Immature natural killer cell (primary cell): ENCODE measurements at regions not wholly inside any gene's neighbourhood (a gene's known extent, or its start where the extent isn't known, plus 50 kb on each side); places are given as distances from the start of the nearest gene placed in this dataset.
A peak's percentile ranks its signal among the peaks of the same experiment; 100 is the strongest.

ENCODE experiments used
- DNase-seq, 3 donors: peaks; one replicate each; pipeline ENCODE4 v3.0.0; 2022; ENCODE audit warnings: mixed read lengths in 1 of 3
- H3K27ac Mint-ChIP-seq, 6 donors: one replicate each; pipeline ENCODE4 v1.8.0; 2020; ENCODE audit warnings: mixed read lengths in 6 of 6, mild to moderate bottlenecking in 5 of 6, inconsistent platforms in 4 of 6, moderate library complexity in 3 of 6
- H3K27me3 Mint-ChIP-seq, 3 donors: one replicate each; pipeline ENCODE4 v1.8.0; 2020 to 2021; ENCODE audit warnings: low read depth in 3 of 3, mild to moderate bottlenecking in 3 of 3, mixed read lengths in 3 of 3, moderate library complexity in 3 of 3, inconsistent platforms in 1 of 3
- H3K36me3 Mint-ChIP-seq, 3 donors: one replicate each; pipeline ENCODE4 v1.8.0; 2020; ENCODE audit warnings: mixed read lengths in 3 of 3, inconsistent platforms in 2 of 3, mild to moderate bottlenecking in 2 of 3
- H3K4me1 Mint-ChIP-seq, 2 donors: one replicate each; pipeline ENCODE4 v1.8.0; 2020; ENCODE audit warnings: inconsistent platforms in 2 of 2, mild to moderate bottlenecking in 2 of 2, mixed read lengths in 2 of 2, moderate library complexity in 1 of 2
- H3K4me3 Mint-ChIP-seq, 5 donors: one replicate each; pipeline ENCODE4 v1.8.0; 2020; ENCODE audit warnings: mild to moderate bottlenecking in 5 of 5, mixed read lengths in 5 of 5, inconsistent platforms in 3 of 5, moderate library complexity in 3 of 5
- H3K9me3 Mint-ChIP-seq, 6 donors: one replicate each; pipeline ENCODE4 v1.8.0; 2020; ENCODE audit warnings: mild to moderate bottlenecking in 6 of 6, mixed read lengths in 6 of 6, inconsistent platforms in 4 of 6, moderate library complexity in 3 of 6

DNA sequence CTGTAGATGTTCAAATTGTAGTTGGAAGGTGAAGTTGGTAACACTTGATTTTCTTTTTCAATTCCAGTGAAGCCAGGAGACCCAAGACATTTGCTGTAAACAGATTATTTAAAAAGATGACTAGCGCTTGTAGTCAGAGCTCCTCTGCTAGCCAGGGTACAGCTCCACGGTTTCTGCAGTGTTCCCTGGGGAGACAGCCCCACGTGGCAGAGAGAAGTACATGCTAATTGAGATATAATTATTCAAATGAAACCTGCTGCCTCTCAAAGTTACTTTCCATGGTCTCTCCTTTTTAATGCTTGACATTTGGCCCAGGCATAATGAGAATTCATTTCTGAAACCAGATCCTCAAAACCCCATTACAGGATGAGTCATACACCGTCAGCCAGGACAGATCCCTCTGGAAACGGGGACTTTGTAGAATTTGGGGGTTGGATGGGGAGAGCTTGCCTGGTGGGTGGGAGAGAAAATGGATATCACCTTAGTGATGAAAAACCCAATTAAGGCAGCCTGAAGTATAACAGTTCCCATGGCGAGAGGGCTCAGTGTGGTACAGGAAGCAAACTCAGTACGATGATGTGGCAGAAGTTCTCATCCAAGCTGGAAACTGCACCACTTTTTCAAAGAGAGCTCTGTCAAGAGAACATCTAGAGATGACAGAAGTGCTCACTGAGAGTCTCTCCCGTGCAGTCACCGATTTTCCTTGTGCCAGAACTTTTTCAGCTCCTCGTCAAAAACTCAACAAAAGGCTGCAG, 637.7 kb upstream of the TMEM132C start:
- Mint-ChIP-seq H3K27ac (no peak overlapping the region), H3K4me1 (no peaks in the 10 kb centered on the region), H3K36me3 (no peaks in the 10 kb centered on the region), H3K27me3 (peaks cover 0 to 6% (median 3%) of the 10 kb centered on the region in 3 donors), H3K9me3 (peaks cover 0 to 5% (median 1%) of the 10 kb centered on the region in 6 donors), H3K4me3 (no peak overlapping the region)
- no peak for DNase-seq

- H3K36me3 Mint-ChIP-seq, result no peaks in the 10 kb centered on the region
- H3K9me3 Mint-ChIP-seq, result peaks cover 0 to 3% (median under 1%) of the 10 kb centered on the region in 6 donors
- DNase-seq, result no peak
- H3K27me3 Mint-ChIP-seq, result peaks cover 0 to 2% (median 0%) of the 10 kb centered on the region in 3 donors
- H3K27ac Mint-ChIP-seq, result no peak overlapping the region
- H3K4me1 Mint-ChIP-seq, result no peaks in the 10 kb centered on the region
- no peak overlapping the region for H3K4me3 Mint-ChIP-seq
Measured at GRCh38 chr12:127632461-127632860, 634.5 kb upstream of the TMEM132C start.

DNA sequence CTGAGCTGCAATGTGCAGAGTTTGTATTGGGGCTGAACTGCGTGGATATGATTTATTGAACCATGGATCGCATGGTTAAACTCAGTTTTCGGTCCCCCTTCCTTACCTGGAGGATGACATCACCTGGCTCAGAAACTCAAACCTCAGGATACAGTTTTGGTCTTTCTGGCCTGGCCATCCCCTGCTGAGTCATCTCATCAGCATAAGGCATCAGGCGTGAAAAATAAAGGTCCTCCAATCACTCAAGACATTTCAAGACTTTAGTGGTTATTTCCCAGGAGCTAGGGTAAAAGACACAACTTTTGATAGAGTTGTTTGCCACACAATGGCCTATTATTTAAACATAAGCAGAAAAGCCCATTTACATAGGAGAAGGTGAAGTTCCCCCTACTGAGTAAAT, 631.1 kb upstream of the TMEM132C start:
- H3K9me3 Mint-ChIP-seq, result peaks cover 0 to 7% (median 4%) of the 10 kb centered on the region in 6 donors
- H3K27me3 Mint-ChIP-seq, result peaks cover 0 to 2% (median 0%) of the 10 kb centered on the region in 3 donors
- no peaks in the 10 kb centered on the region for H3K4me1 Mint-ChIP-seq
- H3K4me3 Mint-ChIP-seq, result no peak overlapping the region
- no peaks in the 10 kb centered on the region for H3K36me3 Mint-ChIP-seq
- no peak overlapping the region for H3K27ac Mint-ChIP-seq
- no peak for DNase-seq

- no peak overlapping the region for H3K27ac Mint-ChIP-seq
- no peak overlapping the region for H3K4me3 Mint-ChIP-seq
- H3K36me3 Mint-ChIP-seq, result no peaks in the 10 kb centered on the region
- no peak for DNase-seq
- H3K27me3 Mint-ChIP-seq, result peaks cover 0 to 2% (median 0%) of the 10 kb centered on the region in 3 donors
- no peaks in the 10 kb centered on the region for H3K4me1 Mint-ChIP-seq
- H3K9me3 Mint-ChIP-seq, result peaks cover 0 to 7% (median 3%) of the 10 kb centered on the region in 6 donors
Measured at GRCh38 chr12:127636882-127637281, 630.1 kb upstream of the TMEM132C start.

DNA sequence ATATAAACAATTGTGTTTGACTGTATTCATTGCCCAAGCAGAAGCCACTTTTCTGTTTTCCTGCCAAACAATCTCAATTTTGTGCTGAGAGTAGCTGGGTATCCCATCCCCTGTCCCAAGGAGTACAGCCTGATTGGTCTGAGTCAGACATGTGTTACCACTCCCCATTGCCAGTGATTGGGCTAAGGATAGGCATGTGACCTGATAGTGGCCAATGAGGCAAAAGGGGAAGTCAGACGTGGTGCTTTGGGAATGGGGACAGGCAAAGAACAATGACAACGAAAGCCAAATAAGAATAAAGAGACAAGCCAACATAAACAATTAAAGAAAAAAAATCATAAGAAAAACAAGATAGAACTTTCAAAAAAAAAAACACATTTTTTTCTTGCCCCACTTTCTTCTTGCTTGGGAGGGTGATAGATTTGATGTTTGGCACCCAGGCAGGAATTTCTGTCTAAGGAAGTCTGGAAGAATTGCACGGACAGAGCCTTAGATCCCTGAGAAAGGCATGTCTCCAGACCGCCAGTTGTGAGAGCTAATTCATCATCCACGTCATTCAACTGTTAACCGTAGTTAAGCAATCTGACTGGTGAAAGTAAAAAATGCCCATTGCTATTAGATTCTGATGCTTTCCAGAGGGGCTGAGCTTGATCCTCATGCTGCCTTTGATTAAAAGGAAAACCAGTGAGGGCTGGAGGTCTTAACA, 626.6 kb upstream of the TMEM132C start:
- Mint-ChIP-seq H3K36me3 (no peaks in the 10 kb centered on the region), H3K27ac (peak overlapping the region in 1 of 6 donors; percentile 29)

DNA sequence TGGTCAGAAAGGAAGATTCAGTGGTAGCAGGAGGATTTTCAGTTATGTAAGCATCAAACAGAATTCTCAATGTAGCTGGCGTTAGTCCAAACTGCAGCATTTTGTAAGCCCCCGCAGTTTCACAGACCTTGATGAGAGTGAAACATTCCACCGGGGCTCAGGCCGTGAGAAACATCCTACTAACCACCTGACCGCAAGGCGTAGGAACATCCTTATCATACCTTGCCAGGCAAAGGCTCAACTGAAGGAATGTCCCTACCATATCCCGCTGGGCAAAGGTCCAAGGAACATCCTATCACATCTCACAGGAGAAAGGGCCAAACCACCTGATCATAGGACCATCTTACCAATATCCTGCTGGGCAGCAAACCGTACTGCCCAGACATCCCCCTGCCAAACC, 624.8 kb upstream of the TMEM132C start:
- DNase-seq, result no peak
- H3K36me3 Mint-ChIP-seq, result no peaks in the 10 kb centered on the region
- H3K27ac Mint-ChIP-seq, result no peak overlapping the region
- H3K9me3 Mint-ChIP-seq, result peaks cover 0 to 11% (median 4%) of the 10 kb centered on the region in 6 donors
- no peak overlapping the region for H3K4me3 Mint-ChIP-seq
- H3K4me1 Mint-ChIP-seq, result no peaks in the 10 kb centered on the region
- H3K27me3 Mint-ChIP-seq, result peaks cover 0 to 2% (median 2%) of the 10 kb centered on the region in 3 donors

More for the DNA sequence above, 626.6 kb upstream of the TMEM132C start:
- H3K9me3 Mint-ChIP-seq, result peaks cover 0 to 9% (median 4%) of the 10 kb centered on the region in 6 donors
- DNase-seq, result no peak
- H3K4me3 Mint-ChIP-seq, result no peak overlapping the region
- H3K27me3 Mint-ChIP-seq, result peaks cover 0 to 2% (median 0%) of the 10 kb centered on the region in 3 donors
- no peaks in the 10 kb centered on the region for H3K4me1 Mint-ChIP-seq

DNA sequence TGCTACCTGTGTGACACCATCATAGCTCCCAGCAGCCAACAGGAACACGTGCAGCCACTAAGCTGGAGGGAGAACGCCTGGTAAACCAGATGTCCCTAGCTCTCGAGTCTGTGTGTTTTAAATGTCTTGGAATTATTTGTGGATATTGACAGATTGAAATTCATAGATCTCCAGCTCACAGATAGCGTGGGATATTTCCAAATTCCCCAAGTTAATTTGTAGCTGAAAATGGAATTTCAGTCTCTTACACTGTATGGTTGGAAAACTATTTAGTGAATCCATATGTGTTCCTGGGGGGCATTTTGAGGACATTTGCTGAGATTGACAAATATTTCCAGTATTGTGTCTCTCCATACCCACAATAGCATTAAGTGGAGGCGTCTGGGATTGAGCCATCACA, 618.6 kb upstream of the TMEM132C start:
- no peaks in the 10 kb centered on the region for H3K4me1 Mint-ChIP-seq
- no peak overlapping the region for H3K4me3 Mint-ChIP-seq
- H3K27me3 Mint-ChIP-seq, result peaks cover 0 to 5% (median 3%) of the 10 kb centered on the region in 3 donors
- no peaks in the 10 kb centered on the region for H3K36me3 Mint-ChIP-seq
- DNase-seq, result no peak
- no peak overlapping the region for H3K27ac Mint-ChIP-seq
- peaks cover 0 to 5% (median 3%) of the 10 kb centered on the region in 6 donors for H3K9me3 Mint-ChIP-seq

- Mint-ChIP-seq H3K27ac (no peak overlapping the region), H3K27me3 (peaks cover 1 to 6% (median 3%) of the 10 kb centered on the region in 3 donors), H3K4me3 (no peak overlapping the region), H3K9me3 (peaks cover 0 to 7% (median 4%) of the 10 kb centered on the region in 6 donors), H3K36me3 (no peaks in the 10 kb centered on the region), H3K4me1 (no peaks in the 10 kb centered on the region)
- no peak for DNase-seq
Measured at GRCh38 chr12:127649961-127650360, 617.0 kb upstream of the TMEM132C start.

GRCh38 chr12:127650626-127651025, 616.3 kb upstream of the TMEM132C start:
- DNase-seq, result no peak
- H3K4me1 Mint-ChIP-seq, result no peaks in the 10 kb centered on the region
- no peaks in the 10 kb centered on the region for H3K36me3 Mint-ChIP-seq
- peaks cover 3 to 6% (median 3%) of the 10 kb centered on the region in 3 donors for H3K27me3 Mint-ChIP-seq
- no peak overlapping the region for H3K4me3 Mint-ChIP-seq
- no peak overlapping the region for H3K27ac Mint-ChIP-seq
- peaks cover 0 to 7% (median 2%) of the 10 kb centered on the region in 6 donors for H3K9me3 Mint-ChIP-seq

GRCh38 chr12:127652281-127652680, 614.7 kb upstream of the TMEM132C start:
- Mint-ChIP-seq H3K36me3 (no peaks in the 10 kb centered on the region), H3K4me3 (no peak overlapping the region), H3K27ac (no peak overlapping the region), H3K9me3 (peaks cover 0 to 10% (median 3%) of the 10 kb centered on the region in 6 donors), H3K27me3 (peaks cover 3 to 6% (median 5%) of the 10 kb centered on the region in 3 donors), H3K4me1 (no peaks in the 10 kb centered on the region)
- DNase-seq, result no peak

DNA sequence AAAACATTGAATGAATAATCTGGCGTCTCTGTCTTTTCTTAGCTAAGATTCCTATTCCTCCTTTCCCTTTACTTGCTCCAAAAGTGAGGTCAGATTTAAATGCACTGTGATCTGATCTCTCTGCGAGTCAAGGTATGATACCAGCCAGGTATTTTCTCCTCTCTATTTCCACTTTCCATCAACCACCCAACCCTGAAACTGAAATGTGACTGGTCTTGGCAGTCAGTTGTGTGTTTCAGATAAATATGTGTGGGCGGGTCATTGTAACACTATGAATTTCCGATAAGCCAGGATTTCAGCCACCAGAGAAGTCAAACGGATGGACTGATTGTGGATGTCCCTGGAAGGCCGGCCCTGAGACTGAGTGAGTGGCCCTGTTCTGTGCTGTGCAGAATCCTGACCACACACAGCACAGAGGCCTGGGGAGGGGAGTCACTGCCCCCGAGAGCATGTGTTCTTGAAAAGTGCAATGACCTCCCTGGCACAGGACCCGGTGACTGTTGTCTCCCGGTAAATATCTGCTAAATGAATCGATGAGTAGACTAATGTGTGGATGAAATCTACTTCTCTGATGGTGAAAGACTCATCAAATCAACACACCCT, 612.5 kb upstream of the TMEM132C start:
- Mint-ChIP-seq H3K27ac (no peak overlapping the region), H3K4me3 (no peak overlapping the region), H3K36me3 (no peaks in the 10 kb centered on the region), H3K27me3 (peaks cover 2 to 4% (median 3%) of the 10 kb centered on the region in 3 donors), H3K9me3 (peaks cover 0 to 8% (median 3%) of the 10 kb centered on the region in 6 donors), H3K4me1 (no peaks in the 10 kb centered on the region)
- no peak for DNase-seq

- DNase-seq, result no peak
- no peak overlapping the region for H3K4me3 Mint-ChIP-seq
- H3K36me3 Mint-ChIP-seq, result no peaks in the 10 kb centered on the region
- peaks cover 2 to 4% (median 3%) of the 10 kb centered on the region in 3 donors for H3K27me3 Mint-ChIP-seq
- peaks cover 0 to 8% (median 3%) of the 10 kb centered on the region in 6 donors for H3K9me3 Mint-ChIP-seq
- no peak overlapping the region for H3K27ac Mint-ChIP-seq
- no peaks in the 10 kb centered on the region for H3K4me1 Mint-ChIP-seq
Measured at GRCh38 chr12:127655691-127656090, 611.3 kb upstream of the TMEM132C start.

DNA sequence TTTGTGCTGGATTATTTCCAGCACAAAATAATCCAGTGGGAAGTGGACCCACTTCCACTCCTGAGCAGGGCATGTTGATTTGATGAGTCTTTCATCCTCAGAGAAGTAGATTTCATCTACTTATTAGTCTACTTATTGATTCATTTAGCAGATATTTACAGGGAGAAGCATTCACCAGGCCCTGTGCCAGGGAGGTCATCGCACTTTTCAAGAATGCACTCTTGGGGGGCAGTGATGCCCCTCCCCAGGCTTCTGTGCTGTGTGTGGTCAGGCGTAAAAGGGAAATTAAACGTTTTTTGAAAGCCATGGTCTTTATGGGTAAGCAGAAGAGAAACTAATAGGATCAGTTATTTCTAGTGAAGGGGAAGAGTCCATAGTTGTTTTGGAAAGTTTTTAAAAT, 610.7 kb upstream of the TMEM132C start:
- H3K36me3 Mint-ChIP-seq, result no peaks in the 10 kb centered on the region
- H3K4me3 Mint-ChIP-seq, result no peak overlapping the region
- peaks cover 2 to 4% (median 3%) of the 10 kb centered on the region in 3 donors for H3K27me3 Mint-ChIP-seq
- H3K27ac Mint-ChIP-seq, result no peak overlapping the region
- no peaks in the 10 kb centered on the region for H3K4me1 Mint-ChIP-seq
- no peak for DNase-seq
- peaks cover 0 to 8% (median 2%) of the 10 kb centered on the region in 6 donors for H3K9me3 Mint-ChIP-seq

GRCh38 chr12:127657036-127657435, 609.9 kb upstream of the TMEM132C start:
- Mint-ChIP-seq H3K27me3 (peaks cover 2 to 4% (median 3%) of the 10 kb centered on the region in 3 donors), H3K9me3 (peaks cover 0 to 8% (median 1%) of the 10 kb centered on the region in 6 donors), H3K27ac (no peak overlapping the region), H3K4me1 (no peaks in the 10 kb centered on the region), H3K36me3 (no peaks in the 10 kb centered on the region), H3K4me3 (no peak overlapping the region)
- DNase-seq, result no peak
